Astrocyte (in vitro differentiated cells and primary cell): ENCODE measurements at regions not wholly inside any gene's neighbourhood (a gene's known extent, or its start where the extent isn't known, plus 50 kb on each side); places are given as distances from the start of the nearest gene placed in this dataset.

Source experiments
- EZH2 ChIP-seq: IDR thresholded peaks from 2 replicates; pipeline ENCODE4 v1.6.1; 2012; ENCODE audit warnings: mild to moderate bottlenecking, low read length, inconsistent platforms; ENCODE audit not compliant: insufficient read depth
- TF ChIP-seq, protein P1 (sequence below): IDR thresholded peaks from 2 replicates; pipeline ENCODE4 v1.5.1; 2011; ENCODE audit warnings: low read depth, mild to moderate bottlenecking, inconsistent platforms, low read length, moderate library complexity; ENCODE audit not compliant: insufficient read depth

DNA sequence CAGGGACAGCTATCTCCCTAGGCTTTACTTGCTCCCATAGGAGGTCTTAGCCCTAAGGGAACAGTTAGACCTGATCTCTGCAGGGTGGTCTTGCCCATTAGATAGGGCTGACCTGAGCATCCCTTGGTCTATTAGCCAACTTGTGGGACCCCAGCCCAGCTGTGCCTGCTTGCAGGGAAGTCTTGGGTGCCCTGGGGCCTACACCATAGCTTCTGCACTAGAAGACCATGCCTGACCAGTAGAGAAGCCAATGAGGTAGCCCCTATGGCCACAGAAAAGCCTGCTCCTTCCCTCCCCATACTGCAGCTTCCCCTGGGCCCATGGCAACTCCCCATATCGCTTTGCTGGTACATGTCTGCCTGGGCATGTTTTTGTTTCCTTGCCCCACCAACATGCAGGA lies 1049.1 kb downstream of the TRHDE start:
- no peak for TF ChIP-seq EZH2
- TF ChIP-seq, protein P1, sequence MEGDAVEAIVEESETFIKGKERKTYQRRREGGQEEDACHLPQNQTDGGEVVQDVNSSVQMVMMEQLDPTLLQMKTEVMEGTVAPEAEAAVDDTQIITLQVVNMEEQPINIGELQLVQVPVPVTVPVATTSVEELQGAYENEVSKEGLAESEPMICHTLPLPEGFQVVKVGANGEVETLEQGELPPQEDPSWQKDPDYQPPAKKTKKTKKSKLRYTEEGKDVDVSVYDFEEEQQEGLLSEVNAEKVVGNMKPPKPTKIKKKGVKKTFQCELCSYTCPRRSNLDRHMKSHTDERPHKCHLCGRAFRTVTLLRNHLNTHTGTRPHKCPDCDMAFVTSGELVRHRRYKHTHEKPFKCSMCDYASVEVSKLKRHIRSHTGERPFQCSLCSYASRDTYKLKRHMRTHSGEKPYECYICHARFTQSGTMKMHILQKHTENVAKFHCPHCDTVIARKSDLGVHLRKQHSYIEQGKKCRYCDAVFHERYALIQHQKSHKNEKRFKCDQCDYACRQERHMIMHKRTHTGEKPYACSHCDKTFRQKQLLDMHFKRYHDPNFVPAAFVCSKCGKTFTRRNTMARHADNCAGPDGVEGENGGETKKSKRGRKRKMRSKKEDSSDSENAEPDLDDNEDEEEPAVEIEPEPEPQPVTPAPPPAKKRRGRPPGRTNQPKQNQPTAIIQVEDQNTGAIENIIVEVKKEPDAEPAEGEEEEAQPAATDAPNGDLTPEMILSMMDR: no peak
